ACC112 (cell line): ENCODE measurements at regions not wholly inside any gene's neighbourhood (a gene's known extent, or its start where the extent isn't known, plus 50 kb on each side); places are given as distances from the start of the nearest gene placed in this dataset.

Experiments used
- H2AFZ ChIP-seq: fragments of 200-600 bp; sonication (generic); one replicate; pipeline ENCODE4 v1.6.0; 2017; ENCODE audit warnings: antibody characterized with exemption, low read length; ENCODE audit not compliant: unreplicated experiment
- H3K27ac ChIP-seq: fragments of 200-600 bp; sonication (generic); 2 replicates; pipeline ENCODE4 v1.5.1; 2014; ENCODE audit warnings: low read depth, mild to moderate bottlenecking, antibody characterized with exemption, low read length, moderate library complexity
- H3K27me3 ChIP-seq: fragments of 200-600 bp; sonication (generic); 2 replicates; pipeline ENCODE4 v1.6.1; 2014; ENCODE audit warnings: mild to moderate bottlenecking, antibody characterized with exemption, low read length, moderate library complexity, mixed read lengths; ENCODE audit not compliant: insufficient read depth
- H3K36me3 ChIP-seq: fragments of 200-600 bp; sonication (generic); 2 replicates; pipeline ENCODE4 v1.6.1; 2016; ENCODE audit warnings: mild to moderate bottlenecking, antibody characterized with exemption, low read length, moderate library complexity, mixed read lengths; ENCODE audit not compliant: insufficient read depth
- H3K4me1 ChIP-seq: fragments of 200-600 bp; sonication (generic); one replicate; pipeline ENCODE4 v1.6.1; 2016; ENCODE audit warnings: low read length, mixed read lengths; ENCODE audit not compliant: insufficient read depth, unreplicated experiment, control insufficient read depth
- H3K4me3 ChIP-seq: fragments of 200-600 bp; sonication (generic); 2 replicates; pipeline ENCODE4 v1.5.1; 2014; ENCODE audit warnings: mild to moderate bottlenecking, low read depth, low read length
- H3K79me2 ChIP-seq: fragments of 200-600 bp; sonication (generic); one replicate; pipeline ENCODE4 v1.6.0; 2016; ENCODE audit warnings: low read length; ENCODE audit not compliant: control insufficient read depth, unreplicated experiment, insufficient read depth

DNA sequence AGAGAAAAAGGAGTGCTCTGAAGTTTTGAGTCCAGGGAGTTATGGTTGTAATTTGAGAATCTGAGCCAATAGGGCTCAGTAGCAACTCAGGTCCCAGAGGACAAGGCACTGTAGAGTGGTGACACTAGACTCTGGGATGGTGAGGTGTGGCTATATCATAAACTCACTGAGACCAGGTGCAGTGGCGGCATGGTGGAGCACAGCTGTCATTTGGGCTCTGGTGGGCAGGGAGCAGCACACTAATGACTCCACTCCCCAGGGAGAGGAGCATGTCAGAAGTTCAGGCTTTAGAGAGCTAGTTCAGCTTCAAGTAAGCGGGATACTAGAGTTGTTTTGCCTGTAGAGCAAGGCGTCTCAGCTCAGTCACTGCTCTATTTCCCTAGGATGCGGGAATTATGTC is 165.4 kb upstream of the USP38 start:
- H3K36me3 ChIP-seq: no peaks in the 10 kb centered on the region
- H3K79me2 ChIP-seq: no peaks in the 10 kb centered on the region
- no peaks in the 10 kb centered on the region for H3K4me1 ChIP-seq
- no peak overlapping the region for H3K27ac ChIP-seq
- H3K4me3 ChIP-seq: no peak overlapping the region
- H2AFZ ChIP-seq: no peak overlapping the region
- no peaks in the 10 kb centered on the region for H3K27me3 ChIP-seq

GRCh38 chr4:143021384-143021783 is 163.3 kb upstream of the USP38 start:
- H2AFZ ChIP-seq: no peak overlapping the region
- no peak overlapping the region for H3K27ac ChIP-seq
- H3K4me1 ChIP-seq: peaks cover 7% of the 10 kb centered on the region
- no peaks in the 10 kb centered on the region for H3K79me2 ChIP-seq
- H3K27me3 ChIP-seq: no peaks in the 10 kb centered on the region
- H3K4me3 ChIP-seq: no peak overlapping the region
- H3K36me3 ChIP-seq: no peaks in the 10 kb centered on the region

DNA sequence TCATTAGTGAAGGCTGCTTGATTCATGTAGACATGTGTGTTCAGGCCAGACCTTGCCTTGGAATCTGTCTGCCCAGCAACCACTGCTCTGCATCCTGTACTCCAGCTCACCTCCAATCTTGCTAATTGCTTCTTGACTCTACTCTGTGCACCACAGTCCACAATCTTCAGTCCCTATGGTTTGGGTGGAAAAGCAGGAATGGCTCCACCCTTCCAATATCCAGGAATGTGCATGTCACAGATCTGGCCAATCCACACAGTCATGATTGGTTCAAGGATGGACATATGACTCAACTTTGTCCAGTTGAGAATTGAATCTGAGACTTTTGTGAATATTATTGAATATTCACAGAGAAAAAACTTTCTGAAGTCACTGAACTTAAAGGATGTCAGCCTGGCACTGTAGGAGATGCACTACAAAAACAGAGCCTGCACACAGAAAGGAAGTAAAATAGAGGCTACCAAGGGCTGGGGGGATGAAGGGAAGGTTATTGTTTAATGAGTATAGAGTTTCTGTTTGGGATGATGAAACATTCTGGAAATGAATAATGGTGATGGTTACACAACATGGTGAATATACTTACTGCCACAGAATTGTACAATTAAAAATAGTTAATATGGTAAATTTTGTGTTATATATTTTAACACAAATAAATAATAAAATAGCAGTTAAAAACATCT is 161.3 kb upstream of the USP38 start:
- peaks cover 14% of the 10 kb centered on the region for H3K4me1 ChIP-seq
- H3K79me2 ChIP-seq: no peaks in the 10 kb centered on the region
- H3K4me3 ChIP-seq: no peak overlapping the region
- H3K36me3 ChIP-seq: no peaks in the 10 kb centered on the region
- H3K27me3 ChIP-seq: no peaks in the 10 kb centered on the region
- H2AFZ ChIP-seq: no peak overlapping the region
- H3K27ac ChIP-seq: no peak overlapping the region

DNA sequence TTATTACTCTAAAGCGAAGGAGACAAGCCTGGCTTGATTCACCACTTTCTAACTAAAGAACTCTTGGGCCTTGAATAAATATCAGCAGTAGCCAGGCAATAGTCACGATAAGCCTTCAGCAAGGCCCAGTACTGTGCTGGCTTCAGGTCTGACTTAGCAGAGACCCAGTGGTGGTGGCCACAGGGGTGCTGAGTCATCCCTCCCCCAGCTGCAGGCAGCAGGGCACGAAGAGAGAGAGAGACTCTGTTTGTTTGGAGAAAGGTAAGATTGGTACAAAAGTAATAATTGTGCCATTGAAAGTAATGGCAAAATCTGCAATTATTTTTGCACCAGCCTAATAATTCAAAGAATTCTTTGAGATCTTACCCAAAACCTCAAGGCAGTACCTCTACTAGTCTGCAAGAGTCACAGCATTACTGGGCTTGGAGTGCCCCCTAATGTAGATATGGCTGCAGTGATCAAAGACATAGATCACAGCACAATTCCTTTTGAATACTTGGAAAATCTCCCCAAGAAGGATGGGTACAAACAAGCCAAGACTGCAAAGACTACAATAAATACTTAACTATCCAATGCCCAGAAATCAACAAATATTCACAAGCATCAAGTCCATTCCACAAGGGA is 159.5 kb upstream of the USP38 start:
- H3K4me3 ChIP-seq: no peak overlapping the region
- H3K36me3 ChIP-seq: no peaks in the 10 kb centered on the region
- no peak overlapping the region for H2AFZ ChIP-seq
- H3K4me1 ChIP-seq: peaks cover 14% of the 10 kb centered on the region
- no peaks in the 10 kb centered on the region for H3K79me2 ChIP-seq
- H3K27ac ChIP-seq: no peak overlapping the region
- no peaks in the 10 kb centered on the region for H3K27me3 ChIP-seq

DNA sequence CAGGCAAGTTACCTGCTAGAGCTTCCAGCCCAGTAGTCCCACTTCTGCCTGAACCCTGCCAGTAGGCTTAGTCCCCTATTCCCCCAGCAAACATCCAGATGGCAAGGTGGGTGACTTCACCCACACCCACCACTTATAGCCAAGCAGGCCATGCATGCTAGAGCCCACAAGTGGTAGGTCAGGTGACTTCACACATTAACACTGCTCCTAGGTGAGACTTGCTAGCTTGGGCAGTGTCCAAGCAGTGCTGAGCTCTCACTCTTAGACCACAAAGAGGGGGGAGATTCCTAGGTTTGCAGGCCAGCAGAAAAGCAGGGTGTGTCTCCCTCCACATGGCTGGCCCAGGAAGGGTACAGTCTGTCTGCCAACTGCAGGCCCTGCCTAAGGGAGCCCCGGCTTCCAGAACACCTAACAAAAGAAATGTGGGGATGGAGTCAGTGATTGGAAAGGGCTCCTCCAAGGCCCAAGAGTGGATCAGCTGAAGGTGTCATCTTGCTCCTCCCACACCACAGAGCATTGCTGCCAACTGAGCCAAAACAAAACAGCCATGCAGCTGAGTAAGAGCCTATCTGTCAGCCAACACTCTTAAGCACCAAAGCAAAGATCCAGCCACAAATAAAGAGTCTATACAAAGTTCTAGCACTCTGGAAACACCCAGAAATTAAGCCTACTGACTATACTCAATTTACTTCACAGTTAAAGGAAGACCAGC is 158.1 kb upstream of the USP38 start:
- no peaks in the 10 kb centered on the region for H3K27me3 ChIP-seq
- no peaks in the 10 kb centered on the region for H3K79me2 ChIP-seq
- no peak overlapping the region for H3K27ac ChIP-seq
- H2AFZ ChIP-seq: no peak overlapping the region
- H3K36me3 ChIP-seq: no peaks in the 10 kb centered on the region
- H3K4me3 ChIP-seq: no peak overlapping the region
- H3K4me1 ChIP-seq: peaks cover 14% of the 10 kb centered on the region

GRCh38 chr4:143035661-143036060 is 149.1 kb upstream of the USP38 start:
- Histone ChIP-seq H3K4me3 (no peak overlapping the region), H3K27ac (no peak overlapping the region), H3K4me1 (no peaks in the 10 kb centered on the region), H2AFZ (no peak overlapping the region), H3K79me2 (no peaks in the 10 kb centered on the region), H3K27me3 (no peaks in the 10 kb centered on the region; the same call in 1 of the 2 replicates), H3K36me3 (no peaks in the 10 kb centered on the region)

DNA sequence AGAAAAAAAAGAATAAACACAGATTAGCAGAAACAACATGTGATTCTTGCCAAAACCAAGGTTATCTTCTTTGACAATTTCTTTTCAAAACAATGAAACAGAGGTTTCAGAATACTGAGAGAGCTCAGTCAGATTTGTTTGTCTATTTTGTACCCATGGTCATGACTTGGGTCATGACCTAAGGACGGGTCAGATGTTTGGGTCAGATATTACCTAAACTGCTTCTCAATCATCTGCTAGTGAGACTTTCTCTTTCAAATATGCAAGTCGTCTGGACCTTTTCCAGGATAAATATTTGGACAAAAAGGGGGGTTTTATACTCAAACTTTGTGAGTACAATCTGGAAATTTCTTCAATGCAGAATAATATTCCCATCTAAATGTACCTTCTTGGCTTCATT is 148.3 kb upstream of the USP38 start:
- no peak overlapping the region for H3K27ac ChIP-seq
- no peaks in the 10 kb centered on the region for H3K79me2 ChIP-seq
- no peak overlapping the region for H3K4me3 ChIP-seq
- no peaks in the 10 kb centered on the region for H3K4me1 ChIP-seq
- H2AFZ ChIP-seq: no peak overlapping the region
- H3K36me3 ChIP-seq: no peaks in the 10 kb centered on the region
- no peaks in the 10 kb centered on the region; the same call in 1 of the 2 replicates for H3K27me3 ChIP-seq

DNA sequence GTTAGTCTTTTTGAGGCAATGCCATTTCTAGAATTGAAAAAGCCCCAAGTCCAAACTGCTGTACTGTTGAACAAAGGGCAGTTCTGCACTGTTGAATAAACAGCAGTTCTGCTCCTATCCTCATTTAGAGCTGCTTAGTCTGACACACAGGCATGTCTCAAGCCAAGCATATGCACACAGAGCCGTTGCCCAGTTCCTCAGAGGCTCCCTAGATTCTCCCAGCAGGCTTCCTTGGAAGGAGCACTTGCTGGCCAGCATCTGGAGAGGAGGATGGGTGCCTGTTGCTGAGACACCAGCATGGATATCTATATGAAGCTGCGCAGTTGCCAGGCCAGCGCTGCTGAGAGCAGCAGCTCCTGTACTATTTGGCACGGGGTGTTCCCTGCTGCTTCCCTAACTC is 138.3 kb upstream of the USP38 start:
- no peaks in the 10 kb centered on the region for H3K79me2 ChIP-seq
- no peaks in the 10 kb centered on the region for H3K36me3 ChIP-seq
- H2AFZ ChIP-seq: peak overlapping the region; percentile 18
- H3K27ac ChIP-seq: no peak overlapping the region
- H3K27me3 ChIP-seq: no peaks in the 10 kb centered on the region
- peaks cover 4% of the 10 kb centered on the region for H3K4me1 ChIP-seq
- no peak overlapping the region for H3K4me3 ChIP-seq

DNA sequence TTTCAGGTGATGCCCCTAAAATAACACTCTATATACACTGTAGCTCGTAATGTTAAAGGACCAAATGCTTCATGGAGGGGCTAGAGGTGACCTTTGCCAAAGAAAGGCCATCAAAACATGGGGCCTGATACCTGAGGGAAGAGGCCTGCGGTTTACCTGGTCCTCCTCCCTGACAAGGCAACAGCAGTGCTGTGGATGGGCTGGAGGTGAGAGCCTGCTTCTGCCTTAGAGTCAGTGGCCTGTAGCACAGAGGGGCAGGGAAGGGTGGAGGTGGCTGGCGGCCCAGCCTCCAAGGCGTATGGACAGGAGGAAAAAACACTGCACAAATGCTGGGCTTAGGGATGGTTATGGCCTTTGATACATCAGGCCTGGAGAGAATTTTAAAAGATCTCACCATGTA is 137.8 kb upstream of the USP38 start:
- Histone ChIP-seq H3K36me3 (no peaks in the 10 kb centered on the region), H3K27me3 (no peaks in the 10 kb centered on the region), H3K27ac (no peak overlapping the region), H3K4me3 (no peak overlapping the region), H3K79me2 (no peaks in the 10 kb centered on the region), H3K4me1 (peaks cover 4% of the 10 kb centered on the region), H2AFZ (peak overlapping the region; percentile 18)

- no peaks in the 10 kb centered on the region for H3K27me3 ChIP-seq
- H3K4me1 ChIP-seq: peaks cover 4% of the 10 kb centered on the region
- H3K4me3 ChIP-seq: no peak overlapping the region
- no peaks in the 10 kb centered on the region for H3K79me2 ChIP-seq
- no peaks in the 10 kb centered on the region for H3K36me3 ChIP-seq
- no peak overlapping the region for H3K27ac ChIP-seq
- H2AFZ ChIP-seq: no peak overlapping the region
Observed at GRCh38 chr4:143054971-143055370, 129.7 kb upstream of the USP38 start.

DNA sequence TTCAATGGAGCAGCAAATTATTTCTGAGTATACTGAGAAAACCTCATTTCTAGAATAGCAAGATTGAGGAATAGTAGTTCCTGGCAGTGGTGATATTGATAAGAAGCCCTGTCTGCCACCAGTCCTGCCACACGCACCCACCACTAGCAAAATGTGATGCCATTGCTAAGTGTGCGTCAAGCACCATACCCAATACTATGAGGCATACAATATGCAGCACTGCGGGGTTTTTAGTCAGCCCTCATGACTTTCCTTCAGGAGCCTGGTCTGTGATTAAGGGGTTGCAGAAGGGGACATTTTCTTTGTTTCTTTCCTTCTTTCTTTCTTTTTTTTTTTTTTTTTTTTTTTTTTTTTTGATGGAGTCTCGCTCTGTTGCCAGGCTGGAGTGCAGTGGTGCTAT is 128.7 kb upstream of the USP38 start:
- no peaks in the 10 kb centered on the region for H3K79me2 ChIP-seq
- H3K4me3 ChIP-seq: no peak overlapping the region
- H2AFZ ChIP-seq: no peak overlapping the region
- H3K27me3 ChIP-seq: no peaks in the 10 kb centered on the region
- peaks cover 4% of the 10 kb centered on the region for H3K4me1 ChIP-seq
- H3K27ac ChIP-seq: no peak overlapping the region
- H3K36me3 ChIP-seq: no peaks in the 10 kb centered on the region
